Tibial nerve (tissue), 4 donors: ENCODE measurements at regions not wholly inside any gene's neighbourhood (a gene's known extent, or its start where the extent isn't known, plus 50 kb on each side); places are given as distances from the start of the nearest gene placed in this dataset.

Source experiments
- DNase-seq, 2 donors: peaks; one replicate each; pipeline ENCODE4 v3.0.0-alpha.2; 2019; ENCODE audit warnings: low spot score in 2 of 2
- H3K27ac ChIP-seq, 4 donors: fragments of 200-600 bp; sonication (generic) in 3 of 4; one replicate each; pipeline ENCODE4 v1.5.1; 2017 to 2019; ENCODE audit warnings: mild to moderate bottlenecking in 1 of 4
- H3K27me3 ChIP-seq, 2 donors: fragments of 200-600 bp; sonication (generic) in 1 of 2; one replicate each; pipeline versions ENCODE4 v1.5.1 to v1.6.0; 2017 to 2019
- H3K36me3 ChIP-seq, 3 donors: fragments of 200-600 bp; sonication (generic); one replicate each; pipeline ENCODE4 v1.5.1; 2018 to 2019
- H3K4me1 ChIP-seq, 4 donors: fragments of 200-600 bp; sonication (generic) in 3 of 4; one replicate each; pipeline ENCODE4 v1.5.1; 2017 to 2019
- H3K4me3 ChIP-seq, 4 donors: fragments of 200-600 bp; sonication (generic) in 3 of 4; one replicate each; pipeline ENCODE4 v1.5.1; 2017 to 2019; ENCODE audit warnings: mild to moderate bottlenecking in 1 of 4, moderate library complexity in 1 of 4
- H3K9me3 ChIP-seq, 4 donors: fragments of 200-600 bp; sonication (generic) in 3 of 4; one replicate each; pipeline ENCODE4 v1.5.1; 2017 to 2019
- EP300 ChIP-seq, 2 donors: sonication (generic); formaldehyde crosslinking; IDR thresholded peaks; one replicate each; pipeline ENCODE4 v1.6.1; 2017; ENCODE audit warnings: antibody characterized with exemption in 2 of 2, mild to moderate bottlenecking in 1 of 2
- POLR2A ChIP-seq, 2 donors: fragments of 450-650 bp; IDR thresholded peaks; one replicate each; pipeline ENCODE4 v1.6.1; 2017; ENCODE audit warnings: antibody characterized with exemption in 2 of 2, mild to moderate bottlenecking in 2 of 2, moderate library complexity in 2 of 2
- WGBS, 2 donors: methylation state at CpG; one replicate each; pipeline ENCODE4 v1.1.5; 2018; 5-methylcytosine and 5-hydroxymethylcytosine counted together
- TF ChIP-seq, protein P1 (sequence below), 5 experiments: fragments of 200-600 bp in 3 of 5; fragments of 450-650 bp in 2 of 5; sonication (generic) in 3 of 5; IDR thresholded peaks; one replicate each; pipeline ENCODE4 v1.5.1; 2016 to 2019; ENCODE audit warnings: antibody characterized with exemption in 5 of 5, mild to moderate bottlenecking in 3 of 5, moderate library complexity in 2 of 5

DNA sequence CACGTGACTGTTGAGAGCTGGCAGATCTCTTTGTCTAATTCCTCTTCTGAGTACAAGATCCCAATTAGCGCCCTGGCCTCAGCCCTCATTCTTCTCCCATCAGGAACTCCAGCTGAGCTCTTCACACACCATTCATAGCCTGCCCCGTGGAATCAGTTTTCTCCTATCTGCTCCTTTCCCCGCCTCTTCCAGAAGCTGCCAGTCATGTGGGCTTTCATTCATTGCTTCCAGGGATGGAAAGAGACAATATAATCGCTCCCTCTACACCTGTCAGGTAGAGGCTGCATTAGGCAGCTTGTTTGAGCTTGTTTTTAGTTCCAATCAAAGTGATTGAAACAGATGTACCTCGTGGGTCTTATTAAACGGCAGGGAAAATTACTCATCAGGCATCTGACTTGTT is 515.8 kb downstream of the TYW1 start:
- H3K36me3 ChIP-seq: no peaks in the 10 kb centered on the region
- H3K4me1 ChIP-seq: no peaks in the 10 kb centered on the region
- no peaks in the 10 kb centered on the region for H3K27me3 ChIP-seq
- TF ChIP-seq, protein P1, sequence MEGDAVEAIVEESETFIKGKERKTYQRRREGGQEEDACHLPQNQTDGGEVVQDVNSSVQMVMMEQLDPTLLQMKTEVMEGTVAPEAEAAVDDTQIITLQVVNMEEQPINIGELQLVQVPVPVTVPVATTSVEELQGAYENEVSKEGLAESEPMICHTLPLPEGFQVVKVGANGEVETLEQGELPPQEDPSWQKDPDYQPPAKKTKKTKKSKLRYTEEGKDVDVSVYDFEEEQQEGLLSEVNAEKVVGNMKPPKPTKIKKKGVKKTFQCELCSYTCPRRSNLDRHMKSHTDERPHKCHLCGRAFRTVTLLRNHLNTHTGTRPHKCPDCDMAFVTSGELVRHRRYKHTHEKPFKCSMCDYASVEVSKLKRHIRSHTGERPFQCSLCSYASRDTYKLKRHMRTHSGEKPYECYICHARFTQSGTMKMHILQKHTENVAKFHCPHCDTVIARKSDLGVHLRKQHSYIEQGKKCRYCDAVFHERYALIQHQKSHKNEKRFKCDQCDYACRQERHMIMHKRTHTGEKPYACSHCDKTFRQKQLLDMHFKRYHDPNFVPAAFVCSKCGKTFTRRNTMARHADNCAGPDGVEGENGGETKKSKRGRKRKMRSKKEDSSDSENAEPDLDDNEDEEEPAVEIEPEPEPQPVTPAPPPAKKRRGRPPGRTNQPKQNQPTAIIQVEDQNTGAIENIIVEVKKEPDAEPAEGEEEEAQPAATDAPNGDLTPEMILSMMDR (IDR thresholded peaks at IDR 0.05): no peak
- TF ChIP-seq POLR2A (IDR thresholded peaks at IDR 0.05) (no peak), EP300 (IDR thresholded peaks at IDR 0.05) (no peak)
- peaks cover 0 to 9% (median 0%) of the 10 kb centered on the region in 4 donors for H3K9me3 ChIP-seq
- 60 to 61% methylated on average over 7 of the region's 7 CpGs for WGBS, 2 donors
- no peak overlapping the region for H3K4me3 ChIP-seq
- no peak for DNase-seq
- no peak overlapping the region for H3K27ac ChIP-seq

DNA sequence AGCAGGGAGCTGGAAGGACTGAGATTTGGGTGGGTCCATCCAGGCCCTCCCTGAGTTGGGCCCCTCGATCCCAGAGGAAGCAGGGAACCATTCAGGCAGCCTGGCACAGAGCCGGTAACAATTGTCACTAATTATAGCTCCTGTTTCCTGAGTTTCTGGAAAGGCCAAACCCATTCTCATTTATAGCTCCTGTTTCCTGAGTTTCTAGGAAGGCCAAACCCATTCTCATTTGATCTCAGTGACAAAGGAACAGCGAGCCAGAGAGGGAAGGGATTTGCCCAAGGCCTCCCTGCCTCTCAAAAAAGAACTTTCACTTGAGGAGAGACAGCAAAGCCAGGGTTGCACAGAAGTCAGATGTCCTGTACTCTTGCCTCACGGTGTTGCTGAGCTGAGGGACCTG is 521.9 kb downstream of the TYW1 start:
- WGBS, 2 donors: 25 to 26% methylated on average over 4 of the region's 4 CpGs
- TF ChIP-seq EP300 (IDR thresholded peaks at IDR 0.05) (peak in 1 of 2 donors; percentile 12), POLR2A (IDR thresholded peaks at IDR 0.05) (no peak)
- TF ChIP-seq, protein P1 (IDR thresholded peaks at IDR 0.05): no peak

DNA sequence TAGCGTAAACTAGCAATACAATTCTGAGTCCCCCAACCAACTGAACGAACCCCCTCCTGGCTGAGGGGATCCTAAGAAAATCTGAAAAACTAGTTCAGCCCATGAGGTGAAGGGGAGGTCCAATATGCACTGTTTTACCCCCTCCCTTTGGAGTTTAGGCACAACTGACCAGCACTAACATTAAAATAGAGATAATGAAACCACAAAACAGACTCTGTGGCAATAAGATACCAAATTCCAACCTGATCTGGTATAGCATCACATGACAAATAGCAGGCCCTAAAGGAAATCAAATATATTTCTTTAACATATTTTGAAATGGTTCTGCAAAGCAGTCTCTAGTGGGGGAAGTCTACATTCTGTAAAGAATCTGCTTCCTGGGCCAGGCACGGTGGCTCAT is 522.5 kb downstream of the TYW1 start:
- Histone ChIP-seq H3K4me3 (no peak overlapping the region), H3K27ac (no peak overlapping the region), H3K27me3 (no peaks in the 10 kb centered on the region), H3K9me3 (peaks cover 0 to 5% (median 0%) of the 10 kb centered on the region in 4 donors), H3K36me3 (no peaks in the 10 kb centered on the region), H3K4me1 (peaks cover 0 to 6% (median 0%) of the 10 kb centered on the region in 4 donors)
- 82 to 87% methylated on average over 3 of the region's 3 CpGs for WGBS, 2 donors
- no peak for DNase-seq
- TF ChIP-seq POLR2A (IDR thresholded peaks at IDR 0.05) (no peak), EP300 (IDR thresholded peaks at IDR 0.05) (no peak)
- TF ChIP-seq, protein P1 (IDR thresholded peaks at IDR 0.05): no peak

More for the DNA sequence above, 521.9 kb downstream of the TYW1 start:
- Histone ChIP-seq H3K4me3 (no peak overlapping the region), H3K27ac (no peak overlapping the region), H3K27me3 (no peaks in the 10 kb centered on the region), H3K9me3 (peaks cover 0 to 5% (median 0%) of the 10 kb centered on the region in 4 donors), H3K4me1 (peaks cover 0 to 6% (median 0%) of the 10 kb centered on the region in 4 donors), H3K36me3 (no peaks in the 10 kb centered on the region)
- peak in 1 of 2 donors; percentile 6 for DNase-seq

DNA sequence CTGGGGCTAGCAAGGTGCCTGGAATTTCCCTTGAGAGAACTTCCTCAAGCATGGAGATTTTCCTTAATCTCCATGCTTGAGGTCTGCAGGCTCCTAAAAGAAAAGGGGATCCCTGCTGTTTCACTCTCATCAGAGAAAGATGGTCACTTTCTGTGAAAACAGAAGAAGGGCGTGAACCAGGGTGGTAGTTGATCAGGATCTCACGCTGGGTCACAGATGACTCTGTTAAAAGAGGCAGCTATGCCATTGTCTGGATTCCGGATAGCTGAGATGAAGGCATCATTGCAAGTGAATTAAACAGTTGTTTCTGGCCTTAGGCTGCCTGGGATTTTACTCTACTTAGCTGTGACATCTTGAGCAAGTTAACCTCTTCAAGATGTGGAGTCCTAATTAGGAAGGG is 525.9 kb downstream of the TYW1 start:
- Histone ChIP-seq H3K36me3 (no peaks in the 10 kb centered on the region), H3K27me3 (no peaks in the 10 kb centered on the region), H3K27ac (no peak overlapping the region), H3K9me3 (no peaks in the 10 kb centered on the region), H3K4me1 (peaks cover 0 to 6% (median 0%) of the 10 kb centered on the region in 4 donors), H3K4me3 (no peak overlapping the region)
- TF ChIP-seq EP300 (IDR thresholded peaks at IDR 0.05) (no peak), POLR2A (IDR thresholded peaks at IDR 0.05) (no peak)
- TF ChIP-seq, protein P1 (IDR thresholded peaks at IDR 0.05): no peak
- WGBS, 2 donors: 68 to 75% methylated on average over 3 of the region's 3 CpGs
- no peak for DNase-seq

DNA sequence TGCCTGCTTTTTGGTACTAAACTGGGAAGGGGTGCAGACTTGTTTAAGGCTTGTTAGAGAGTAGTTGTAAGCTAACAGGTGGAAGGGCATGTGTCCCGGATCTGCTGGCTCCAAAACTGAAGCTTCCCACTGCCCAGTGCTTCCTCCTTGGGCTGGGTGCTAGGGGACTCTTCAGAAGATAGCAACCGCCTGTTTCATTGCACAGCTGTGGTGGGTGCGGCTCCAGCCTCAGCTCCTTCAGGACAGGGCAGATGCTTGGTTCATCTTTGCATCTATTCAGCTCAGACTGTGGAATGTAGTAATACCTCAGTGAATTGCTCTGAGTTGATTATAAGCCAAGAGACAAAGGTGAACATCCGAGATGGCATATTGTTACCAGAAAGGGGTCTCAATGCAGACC is 527.1 kb downstream of the TYW1 start:
- DNase-seq: no peak
- H3K27ac ChIP-seq: no peak overlapping the region
- H3K27me3 ChIP-seq: no peaks in the 10 kb centered on the region
- WGBS, 2 donors: 55 to 77% methylated on average over 4 of the region's 4 CpGs
- no peaks in the 10 kb centered on the region for H3K36me3 ChIP-seq
- H3K4me3 ChIP-seq: no peak overlapping the region
- no peaks in the 10 kb centered on the region for H3K4me1 ChIP-seq
- TF ChIP-seq POLR2A (IDR thresholded peaks at IDR 0.05) (no peak), EP300 (IDR thresholded peaks at IDR 0.05) (no peak)
- H3K9me3 ChIP-seq: no peaks in the 10 kb centered on the region

DNA sequence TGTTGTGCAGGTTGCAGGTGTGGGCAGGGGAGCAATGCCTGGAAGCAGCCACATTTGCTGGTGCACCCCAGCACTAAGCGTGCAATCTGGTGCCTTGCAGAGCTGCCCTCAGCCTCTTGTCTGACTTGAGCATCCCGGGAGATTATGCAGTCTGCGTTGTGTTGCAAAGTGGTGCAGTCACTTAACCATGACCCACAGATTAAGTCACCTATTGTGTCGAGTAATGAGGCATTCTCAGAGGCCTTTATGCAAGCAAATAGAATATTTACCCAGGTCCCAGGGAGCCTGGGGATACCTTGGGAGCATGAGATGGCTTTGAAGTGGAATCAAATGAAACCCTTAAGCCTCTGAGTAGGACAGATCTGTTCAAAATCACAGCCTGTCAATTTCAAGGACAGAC is 529.0 kb downstream of the TYW1 start:
- WGBS, 2 donors: 41 to 51% methylated on average over 4 of the region's 4 CpGs
- TF ChIP-seq POLR2A (IDR thresholded peaks at IDR 0.05): no peak
- no peak for TF ChIP-seq EP300 (IDR thresholded peaks at IDR 0.05)
- TF ChIP-seq, protein P1 (IDR thresholded peaks at IDR 0.05): no peak
- DNase-seq: no peak

More for the DNA sequence above, 529.0 kb downstream of the TYW1 start:
- no peak overlapping the region for H3K4me3 ChIP-seq
- no peaks in the 10 kb centered on the region for H3K36me3 ChIP-seq
- peaks cover 0 to 2% (median 0%) of the 10 kb centered on the region in 4 donors for H3K9me3 ChIP-seq
- H3K27me3 ChIP-seq: no peaks in the 10 kb centered on the region
- H3K27ac ChIP-seq: no peak overlapping the region
- H3K4me1 ChIP-seq: no peaks in the 10 kb centered on the region
